H1 (cell line): ENCODE measurements at regions not wholly inside any gene's neighbourhood (a gene's known extent, or its start where the extent isn't known, plus 50 kb on each side); places are given as distances from the start of the nearest gene placed in this dataset.

ENCODE experiments used
- CTCF ChIA-PET: fragments of 300-600 bp; sonication (Branson Sonifier 250); formaldehyde crosslinking; loops from one replicate; lab custom pipeline; 2021; ENCODE audit not compliant: partially characterized antibody; lab: Charles Lee
- POLR2A ChIA-PET: fragments of 300-600 bp; sonication (Branson Sonifier 250); formaldehyde crosslinking; loops from one replicate; lab custom pipeline; 2021; ENCODE audit warnings: inconsistent platforms; ENCODE audit not compliant: partially characterized antibody; lab: Charles Lee
- DNase-seq, 2 experiments: peaks; one replicate each; pipeline versions ENCODE4 v3.0.0 to v3.0.0-alpha.2; 2010 to 2022; ENCODE audit warnings: low spot score in 2 of 2, low read depth in 1 of 2, mixed read lengths in 1 of 2
- FAIRE-seq: peaks from 2 replicates; lab custom pipeline; 2011; peaks lifted over from hg19 to GRCh38; lab: Jason Lieb, UNC
- H2AFZ ChIP-seq: 2 replicates; pipeline ENCODE4 v1.8.1; 2012; ENCODE audit warnings: low read length, inconsistent platforms
- H2AK5ac ChIP-seq: 2 replicates; pipeline ENCODE4 v1.6.1; 2013; ENCODE audit warnings: low read depth, low read length
- H2BK120ac ChIP-seq: replicated peaks from 2 replicates; pipeline ENCODE3; 2013; ENCODE audit warnings: low read depth, low read length, inconsistent platforms
- H2BK12ac ChIP-seq: 2 replicates; pipeline ENCODE4 v1.6.1; 2013; ENCODE audit warnings: low read depth, low read length
- H2BK15ac ChIP-seq: 2 replicates; pipeline ENCODE4 v1.6.1; 2013; ENCODE audit warnings: low read length
- H2BK20ac ChIP-seq: 2 replicates; pipeline ENCODE4 v1.6.1; 2013; ENCODE audit warnings: low read length
- H2BK5ac ChIP-seq: 2 replicates; pipeline ENCODE4 v1.6.1; 2013; ENCODE audit warnings: low read depth, low read length
- H3K14ac ChIP-seq: 2 replicates; pipeline ENCODE4 v1.6.1; 2013; ENCODE audit warnings: inconsistent platforms; ENCODE audit not compliant: insufficient read length
- H3K18ac ChIP-seq: 2 replicates; pipeline ENCODE4 v1.6.1; 2013; ENCODE audit warnings: low read length; ENCODE audit errors: extremely low read depth
- H3K23ac ChIP-seq: 2 replicates; pipeline ENCODE4 v1.6.1; 2013; ENCODE audit warnings: inconsistent platforms; ENCODE audit not compliant: insufficient read length
- H3K23me2 ChIP-seq: 2 replicates; pipeline ENCODE4 v1.6.1; 2013; ENCODE audit warnings: low read depth, low read length
- H3K27ac ChIP-seq: 2 replicates; pipeline ENCODE4 v1.6.1; 2011; ENCODE audit warnings: low read depth, low read length, inconsistent platforms
- H3K27me3 ChIP-seq, 4 experiments: replicated peaks in 1 of 4; 1 replicate in 1 of 4; 2 replicates in 3 of 4; pipeline versions ENCODE4 v1.6.1 to v1.8.1; 2011 to 2013; ENCODE audit warnings: low read length in 3 of 4, mild to moderate bottlenecking in 3 of 4, inconsistent platforms in 2 of 4, mixed read lengths in 2 of 4, moderate library complexity in 1 of 4; ENCODE audit not compliant: control insufficient read depth in 3 of 4, insufficient read depth in 3 of 4; ENCODE audit errors: extremely low read depth in 1 of 4
- H3K36me3 ChIP-seq, 4 experiments: 2 replicates each; pipeline versions ENCODE4 v1.6.1 to v1.8.1; 2011 to 2013; ENCODE audit warnings: mild to moderate bottlenecking in 4 of 4, low read length in 3 of 4, moderate library complexity in 2 of 4, control low read depth in 1 of 4, inconsistent platforms in 1 of 4; ENCODE audit not compliant: insufficient read depth in 4 of 4, control insufficient read depth in 2 of 4
- H3K4ac ChIP-seq: replicated peaks from 2 replicates; pipeline ENCODE3; 2013; ENCODE audit warnings: low read length, low read depth, mixed read lengths, inconsistent platforms; ENCODE audit not compliant: insufficient read length
- H3K4me1 ChIP-seq, 4 experiments: replicated peaks in 1 of 4; 1 replicate in 1 of 4; 2 replicates in 3 of 4; pipeline versions ENCODE4 v1.6.1 to v1.8.1; 2011 to 2013; ENCODE audit warnings: low read length in 3 of 4, inconsistent platforms in 2 of 4, mixed read lengths in 1 of 4; ENCODE audit not compliant: insufficient read depth in 4 of 4, control insufficient read depth in 3 of 4
- H3K4me2 ChIP-seq, 2 experiments: 2 replicates each; pipeline versions ENCODE4 v1.6.1 to v1.8.1; 2011 to 2013; ENCODE audit warnings: low read depth in 2 of 2, low read length in 2 of 2, control low read depth in 1 of 2, inconsistent platforms in 1 of 2, mild to moderate bottlenecking in 1 of 2; ENCODE audit not compliant: insufficient read depth in 1 of 2
- H3K4me3 ChIP-seq, 4 experiments: fragments of 200-600, 300-600 bp in 1 of 4; sonication (generic), shearing (Covaris generic), sonication (Bioruptor Twin) in 1 of 4; 2 replicates each; pipeline versions ENCODE4 v1.5.1 to v1.8.1; 2011 to 2016; ENCODE audit warnings: low read length in 4 of 4, low read depth in 3 of 4, control low read depth in 2 of 4, inconsistent platforms in 2 of 4, mild to moderate bottlenecking in 2 of 4, mixed read lengths in 1 of 4, moderate library complexity in 1 of 4; ENCODE audit not compliant: insufficient read depth in 2 of 4; ENCODE audit errors: extremely low read depth in 1 of 4
- H3K56ac ChIP-seq: replicated peaks from 2 replicates; pipeline ENCODE3; 2013; ENCODE audit warnings: low read depth, mild to moderate bottlenecking, mixed read lengths, low read length, inconsistent platforms; ENCODE audit not compliant: insufficient read length
- H3K79me1 ChIP-seq: 2 replicates; pipeline ENCODE4 v1.6.1; 2013; ENCODE audit warnings: low read depth, low read length, control low read depth
- H3K79me2 ChIP-seq, 2 experiments: 2 replicates each; pipeline versions ENCODE4 v1.6.1 to v1.8.1; 2012 to 2013; ENCODE audit warnings: low read length in 2 of 2, mild to moderate bottlenecking in 2 of 2, inconsistent platforms in 1 of 2; ENCODE audit not compliant: insufficient read depth in 2 of 2, control insufficient read depth in 1 of 2
- H3K9ac ChIP-seq, 4 experiments: replicated peaks in 1 of 4; 1 replicate in 1 of 4; 2 replicates in 3 of 4; pipeline versions ENCODE4 v1.6.1 to v1.8.1; 2011 to 2013; ENCODE audit warnings: low read depth in 3 of 4, low read length in 3 of 4, control low read depth in 2 of 4, mild to moderate bottlenecking in 2 of 4, moderate library complexity in 2 of 4, inconsistent platforms in 1 of 4; ENCODE audit errors: extremely low read depth in 1 of 4
- H3K9me3 ChIP-seq, 2 experiments: 2 replicates each; pipeline versions ENCODE4 v1.6.1 to v1.8.1; 2012 to 2013; ENCODE audit warnings: mild to moderate bottlenecking in 2 of 2, moderate library complexity in 2 of 2, control low read depth in 1 of 2, inconsistent platforms in 1 of 2, low read depth in 1 of 2, low read length in 1 of 2, mixed read lengths in 1 of 2; ENCODE audit not compliant: insufficient read depth in 2 of 2
- H4K20me1 ChIP-seq, 2 experiments: replicated peaks in 1 of 2; 2 replicates each; pipeline versions ENCODE3 to v1.8.1; 2011 to 2013; ENCODE audit warnings: inconsistent platforms in 2 of 2, low read length in 2 of 2, mild to moderate bottlenecking in 1 of 2; ENCODE audit not compliant: insufficient read depth in 2 of 2, control insufficient read depth in 1 of 2
- H4K5ac ChIP-seq: 2 replicates; pipeline ENCODE4 v1.6.1; 2013; ENCODE audit warnings: low read length, low read depth, mixed read lengths, inconsistent platforms; ENCODE audit not compliant: insufficient read length
- H4K8ac ChIP-seq: 2 replicates; pipeline ENCODE4 v1.8.0; 2013; ENCODE audit warnings: mild to moderate bottlenecking, moderate library complexity, low read length, inconsistent platforms; ENCODE audit not compliant: insufficient read depth; ENCODE audit errors: extremely low read depth
- H4K91ac ChIP-seq: replicated peaks from 2 replicates; pipeline ENCODE3; 2013; ENCODE audit warnings: low read length, mixed read lengths, inconsistent platforms; ENCODE audit not compliant: insufficient read length
- CTCF ChIP-seq, 3 experiments: IDR thresholded peaks; 1 replicate in 2 of 3; 2 replicates in 1 of 3; pipeline versions ENCODE4 v1.5.1 to v1.6.1; 2011; ENCODE audit warnings: low read length in 3 of 3, mild to moderate bottlenecking in 3 of 3, inconsistent platforms in 2 of 3, low read depth in 1 of 3, moderate library complexity in 1 of 3; ENCODE audit not compliant: insufficient read depth in 1 of 3; ENCODE audit errors: control extremely low read depth in 1 of 3
- PHF8 ChIP-seq: fragments of 200-600 bp; sonication (generic); conservative IDR thresholded peaks from 2 replicates; pipeline ENCODE4 v1.7.1; 2012; ENCODE audit warnings: low read depth, mild to moderate bottlenecking, inconsistent platforms, low read length, moderate library complexity
- RAD21 ChIP-seq, 2 experiments: IDR thresholded peaks in 1 of 2; conservative IDR thresholded peaks in 1 of 2; 2 replicates each; pipeline ENCODE4 v1.6.1; 2011; ENCODE audit warnings: low read depth in 2 of 2, low read length in 2 of 2, improper control_type of control experiment in 1 of 2, inconsistent platforms in 1 of 2, mild to moderate bottlenecking in 1 of 2, moderate library complexity in 1 of 2
- SAP30 ChIP-seq: fragments of 300-600 bp; sonication (generic); IDR thresholded peaks from 2 replicates; pipeline ENCODE4 v1.7.1; 2012; ENCODE audit warnings: low read length, moderate library complexity, mild to moderate bottlenecking, inconsistent platforms; ENCODE audit not compliant: insufficient read depth, insufficient replicate concordance
- SIN3A ChIP-seq, 2 experiments: IDR thresholded peaks in 1 of 2; conservative IDR thresholded peaks in 1 of 2; 2 replicates each; pipeline ENCODE4 v1.6.1; 2011 to 2012; ENCODE audit warnings: low read length in 2 of 2, improper control_type of control experiment in 1 of 2, low read depth in 1 of 2, mild to moderate bottlenecking in 1 of 2
- WGBS, 2 experiments: shearing (Covaris generic) in 1 of 2; methylation state at CpG; one replicate each; pipeline versions ENCODE4 v1.1.6 to v1.1.7; 2013 to 2015; ENCODE audit warnings: low lambda C conversion rate in 2 of 2, mixed read lengths in 2 of 2, inconsistent platforms in 1 of 2, low coverage in 1 of 2, missing lambda C conversion rate in 1 of 2; ENCODE audit not compliant: insufficient replicate concordance in 2 of 2, insufficient coverage in 1 of 2, insufficient read length in 1 of 2; ENCODE audit errors: extremely low coverage in 1 of 2, missing lambda C conversion rate in 1 of 2; 5-methylcytosine and 5-hydroxymethylcytosine counted together

- DNase-seq (peak; percentile 19 to 72), FAIRE-seq (no peak)
- H3K9ac ChIP-seq: no peak overlapping the region
Observed at GRCh38 chrX:40266490-40267333, 169.0 kb upstream of the BCOR start.

More at GRCh38 chrX:40266490-40267333, 169.0 kb upstream of the BCOR start:
- no peaks in the 10 kb centered on the region; a peak in 2 of 7 replicates for H3K27me3 ChIP-seq
- peaks cover 3 to 12% (median 6%) of the 10 kb centered on the region in 4 experiments; a peak in 6 of 7 replicates for H3K4me1 ChIP-seq
- ChIA-PET CTCF (interaction anchor here (0.7 to 2.1 kb wide), 8 partner anchors 10 to 213 kb away, joined by 3 to 9 read pairs (median 3); no protein-coding TSS in a partner anchor), POLR2A (interaction anchor here (1.0 to 1.8 kb wide), 6 partner anchors 89 to 176 kb away, joined by 3 to 5 read pairs (median 4); no protein-coding TSS in a partner anchor)
- H2AK5ac ChIP-seq: no peak overlapping the region
- no peak overlapping the region for H3K56ac ChIP-seq
- no peak overlapping the region for H4K5ac ChIP-seq
- no peaks in the 10 kb centered on the region for H4K20me1 ChIP-seq
- H3K18ac ChIP-seq: no peak overlapping the region; the same call in 1 of the 2 replicates
- no peak overlapping the region for H3K14ac ChIP-seq
- no peak overlapping the region for H3K4ac ChIP-seq
- H3K27ac ChIP-seq: no peak overlapping the region
- no peaks in the 10 kb centered on the region; the same call in 1 of the 2 replicates for H3K23me2 ChIP-seq
- no peaks in the 10 kb centered on the region for H3K79me1 ChIP-seq
- H3K4me3 ChIP-seq: peak overlapping the region; percentile 30 to 57 (median 44); a peak in 7 of 8 replicates
- H4K91ac ChIP-seq: peak overlapping the region; percentile 0
- no peak overlapping the region for H2BK12ac ChIP-seq
- no peak overlapping the region for H2AFZ ChIP-seq
- H3K9me3 ChIP-seq: no peaks in the 10 kb centered on the region
- no peaks in the 10 kb centered on the region; a peak in 2 of 8 replicates for H3K36me3 ChIP-seq
- 12% methylated on average over 33 of the region's 42 CpGs; no CpG with 5 or more reads in 1 of the 2 experiments for WGBS, 2 experiments
- H2BK20ac ChIP-seq: no peak overlapping the region
- TF ChIP-seq SAP30 (no peak), SIN3A (conservative IDR thresholded peaks at IDR 0.05 in 1 of 2, IDR thresholded peaks at IDR 0.05 in 1 of 2; ENCODE audit: low read depth in 1 of 2, low read length in 2 of 2) (0 out of 4 replicates have a peak, but pooled peaks of 1 of the 2 experiments have one; percentile 28), RAD21 (IDR thresholded peaks at IDR 0.05 in 1 of 2, conservative IDR thresholded peaks at IDR 0.05 in 1 of 2; ENCODE audit: low read depth in 2 of 2, low read length in 2 of 2) (peak; percentile 78 to 87), CTCF (IDR thresholded peaks at IDR 0.05; ENCODE audit: control extremely low read depth in 1 of 3, insufficient read depth in 1 of 3, low read depth in 1 of 3, low read length in 3 of 3) (peak; percentile 52 to 66 (median 58)), PHF8 (no peak)
- no peak overlapping the region for H2BK5ac ChIP-seq
- no peak overlapping the region for H3K23ac ChIP-seq
- H2BK15ac ChIP-seq: no peak overlapping the region
- H3K79me2 ChIP-seq: no peaks in the 10 kb centered on the region
- peak overlapping the region; percentile 51 to 62 for H3K4me2 ChIP-seq
- no peak overlapping the region for H2BK120ac ChIP-seq
- H4K8ac ChIP-seq: no peak overlapping the region
